ENCODE measurements at regions not wholly inside any gene's neighbourhood (a gene's known extent, or its start where the extent isn't known, plus 50 kb on each side); places are given as distances from the start of the nearest gene placed in this dataset.

GRCh38 chr1:164021813-164022212, 537.2 kb upstream of the PBX1 start:
- ChIA-PET CTCF (no interaction called here), POLR2A (no interaction called here)
- no peak for TF ChIP-seq REST (IDR thresholded peaks at IDR 0.05; ENCODE audit: insufficient read depth in 1 of 2, low read depth in 2 of 2, low read length in 1 of 2)
- no peak for TF ChIP-seq POLR2AphosphoS5 (IDR thresholded peaks at IDR 0.05; ENCODE audit: low read depth, low read length)
- TF ChIP-seq TCF7L2 (IDR thresholded peaks at IDR 0.05; ENCODE audit: low read depth, low read length), result no peak
- no peak for TF ChIP-seq SIN3A (IDR thresholded peaks at IDR 0.05; ENCODE audit: borderline replicate concordance, insufficient read depth, low read depth, low read length)
- Histone ChIP-seq H3K27ac (ENCODE audit: low read length) (no peak overlapping the region), H3K4me1 (ENCODE audit: control insufficient read depth, insufficient read depth, low read length) (no peaks in the 10 kb centered on the region), H3K4me3 (ENCODE audit: low read depth in 2 of 2, low read length in 2 of 2) (no peak overlapping the region), H3K36me3 (ENCODE audit: control insufficient read depth, insufficient read depth, low read length) (no peaks in the 10 kb centered on the region), H3K27me3 (ENCODE audit: control insufficient read depth, insufficient read depth, low read length) (no peaks in the 10 kb centered on the region), H3K9me3 (ENCODE audit: control insufficient read depth, insufficient read depth, low read depth, low read length) (no peaks in the 10 kb centered on the region)
- intact Hi-C loops (cut with micrococcal nuclease; ENCODE audit: unreplicated experiment), result no loop called here
- in situ Hi-C loops (cut with HindIII; ENCODE audit: low pct_unique_long_range_greater_than_20kb, low sequenced_read_pairs), result no loop called here
- BruUV-seq (replicated peaks), result no TSS peak
- no peak for DNase-seq (ENCODE audit: low read depth, low spot score)
- no peak for ATAC-seq

GRCh38 chr1:164033782-164034181, 525.2 kb upstream of the PBX1 start:
- ATAC-seq, result no peak
- CTCF ChIA-PET, result no interaction called here
- TF ChIP-seq REST (IDR thresholded peaks at IDR 0.05; ENCODE audit: insufficient read depth in 1 of 2, low read depth in 2 of 2, low read length in 1 of 2), result no peak
- no peak for TF ChIP-seq TCF7L2 (IDR thresholded peaks at IDR 0.05; ENCODE audit: low read depth, low read length)
- no peak for TF ChIP-seq POLR2AphosphoS5 (IDR thresholded peaks at IDR 0.05; ENCODE audit: low read depth, low read length)
- TF ChIP-seq SIN3A (IDR thresholded peaks at IDR 0.05; ENCODE audit: borderline replicate concordance, insufficient read depth, low read depth, low read length), result no peak
- TF ChIP-seq CTCF (IDR thresholded peaks at IDR 0.05), result no peak
- BruUV-seq (replicated peaks), result no TSS peak
- in situ Hi-C loops (cut with HindIII; ENCODE audit: low pct_unique_long_range_greater_than_20kb, low sequenced_read_pairs), result no loop called here
- intact Hi-C loops (cut with micrococcal nuclease; ENCODE audit: unreplicated experiment), result no loop called here
- Histone ChIP-seq H3K36me3 (ENCODE audit: control insufficient read depth, insufficient read depth, low read length) (no peaks in the 10 kb centered on the region), H3K4me3 (ENCODE audit: low read depth in 2 of 2, low read length in 2 of 2) (no peak overlapping the region), H3K27me3 (ENCODE audit: control insufficient read depth, insufficient read depth, low read length) (no peaks in the 10 kb centered on the region), H3K9me3 (ENCODE audit: control insufficient read depth, insufficient read depth, low read depth, low read length) (peaks cover 9% of the 10 kb centered on the region), H3K4me1 (ENCODE audit: control insufficient read depth, insufficient read depth, low read length) (no peaks in the 10 kb centered on the region), H3K27ac (ENCODE audit: low read length) (no peak overlapping the region)
- no peak for DNase-seq (ENCODE audit: low read depth, low spot score)
- POLR2A ChIA-PET, result no interaction called here
